Fibroblast of villous mesenchyme (primary cell): ENCODE measurements at regions not wholly inside any gene's neighbourhood (a gene's known extent, or its start where the extent isn't known, plus 50 kb on each side); places are given as distances from the start of the nearest gene placed in this dataset.

Experiments
- DNase-seq: peaks from one replicate; pipeline ENCODE4 v3.0.0-alpha.2; 2010; ENCODE audit warnings: low read depth
- H3K4me3 ChIP-seq: 2 replicates; pipeline ENCODE4 v1.5.1; 2011; ENCODE audit warnings: low read depth, mild to moderate bottlenecking, low read length
- TF ChIP-seq, protein P1 (sequence below): IDR thresholded peaks from 2 replicates; pipeline ENCODE4 v1.5.1; 2012; ENCODE audit warnings: low read depth, mild to moderate bottlenecking, low read length; ENCODE audit not compliant: insufficient read depth

DNA sequence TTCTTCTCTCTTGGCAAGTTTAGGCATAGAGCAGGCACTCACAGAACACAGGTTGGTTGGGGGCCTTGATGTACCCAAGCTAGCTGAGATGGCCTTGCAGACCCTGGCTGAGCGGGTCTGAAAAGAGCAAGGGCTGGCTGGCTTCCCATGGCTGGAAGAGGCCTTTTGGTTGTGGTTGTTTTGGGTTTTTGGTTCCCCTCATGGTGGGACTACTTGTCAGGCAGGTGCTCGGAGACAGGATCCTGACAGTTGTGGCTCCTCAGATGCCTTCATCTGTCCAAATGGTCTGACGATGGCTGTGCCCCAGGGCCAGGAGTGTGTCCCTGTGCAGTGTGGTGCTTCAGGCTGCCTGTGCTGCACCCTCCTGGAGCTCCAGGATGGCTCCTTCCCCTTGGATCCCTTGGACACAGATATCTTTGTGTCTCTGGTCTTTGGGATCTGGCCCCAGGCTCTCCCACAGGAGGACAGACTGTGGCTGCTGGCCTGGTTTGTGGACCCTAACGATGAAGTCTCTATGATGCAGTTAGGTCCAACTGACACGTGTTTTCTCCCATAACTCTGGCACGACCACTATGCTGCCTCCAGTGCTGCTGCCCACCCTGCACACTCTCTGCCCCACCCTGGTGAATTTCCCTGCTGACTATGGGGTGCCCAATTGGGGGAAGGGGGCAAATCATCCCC is 321.5 kb upstream of the ZNF32 start:
- no peak overlapping the region for H3K4me3 ChIP-seq
- TF ChIP-seq, protein P1, sequence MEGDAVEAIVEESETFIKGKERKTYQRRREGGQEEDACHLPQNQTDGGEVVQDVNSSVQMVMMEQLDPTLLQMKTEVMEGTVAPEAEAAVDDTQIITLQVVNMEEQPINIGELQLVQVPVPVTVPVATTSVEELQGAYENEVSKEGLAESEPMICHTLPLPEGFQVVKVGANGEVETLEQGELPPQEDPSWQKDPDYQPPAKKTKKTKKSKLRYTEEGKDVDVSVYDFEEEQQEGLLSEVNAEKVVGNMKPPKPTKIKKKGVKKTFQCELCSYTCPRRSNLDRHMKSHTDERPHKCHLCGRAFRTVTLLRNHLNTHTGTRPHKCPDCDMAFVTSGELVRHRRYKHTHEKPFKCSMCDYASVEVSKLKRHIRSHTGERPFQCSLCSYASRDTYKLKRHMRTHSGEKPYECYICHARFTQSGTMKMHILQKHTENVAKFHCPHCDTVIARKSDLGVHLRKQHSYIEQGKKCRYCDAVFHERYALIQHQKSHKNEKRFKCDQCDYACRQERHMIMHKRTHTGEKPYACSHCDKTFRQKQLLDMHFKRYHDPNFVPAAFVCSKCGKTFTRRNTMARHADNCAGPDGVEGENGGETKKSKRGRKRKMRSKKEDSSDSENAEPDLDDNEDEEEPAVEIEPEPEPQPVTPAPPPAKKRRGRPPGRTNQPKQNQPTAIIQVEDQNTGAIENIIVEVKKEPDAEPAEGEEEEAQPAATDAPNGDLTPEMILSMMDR: no peak
- no peak for DNase-seq

DNA sequence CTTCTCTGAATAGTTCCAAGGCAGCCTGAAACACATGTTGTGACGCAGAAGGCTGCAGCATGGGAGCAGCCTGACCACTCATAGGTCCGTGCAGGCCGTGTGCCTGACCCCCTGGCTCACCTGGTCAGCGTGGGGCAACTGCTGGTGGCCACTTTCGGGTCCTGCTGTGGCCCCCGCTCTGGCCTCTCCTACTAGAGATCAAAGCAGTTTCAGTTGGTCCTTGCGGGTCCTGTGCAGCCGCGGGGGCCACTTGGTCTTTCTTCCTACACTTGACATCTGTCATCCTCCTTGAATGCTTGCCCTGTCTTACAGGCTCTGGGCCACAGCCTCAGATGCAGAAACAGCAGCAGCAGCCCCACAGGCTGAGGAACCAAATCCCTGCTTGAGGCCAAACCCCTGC is 320.8 kb upstream of the ZNF32 start:
- TF ChIP-seq, protein P1: no peak
- DNase-seq: no peak

DNA sequence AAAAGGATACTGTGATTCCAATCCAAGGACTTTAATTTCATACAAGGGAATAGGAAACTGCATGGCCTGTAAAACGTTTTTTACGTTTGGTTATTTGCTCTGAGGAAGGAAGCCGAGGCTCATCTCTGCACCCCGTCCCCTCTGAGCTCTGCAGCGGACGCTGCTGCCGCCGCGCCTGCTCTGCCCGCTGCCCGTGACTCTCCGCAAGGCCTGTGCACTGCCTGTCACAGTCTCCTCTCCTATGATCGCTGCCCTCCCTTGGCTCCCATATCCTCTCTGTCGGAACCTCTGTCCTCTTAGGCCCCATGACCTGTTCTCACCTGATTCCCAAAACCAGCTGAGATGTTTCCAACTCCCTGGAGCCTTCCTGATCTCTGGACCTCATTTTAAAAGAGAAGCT is 320.3 kb upstream of the ZNF32 start:
- TF ChIP-seq, protein P1: no peak

More for the DNA sequence above, 320.8 kb upstream of the ZNF32 start:
- no peak overlapping the region for H3K4me3 ChIP-seq

DNA sequence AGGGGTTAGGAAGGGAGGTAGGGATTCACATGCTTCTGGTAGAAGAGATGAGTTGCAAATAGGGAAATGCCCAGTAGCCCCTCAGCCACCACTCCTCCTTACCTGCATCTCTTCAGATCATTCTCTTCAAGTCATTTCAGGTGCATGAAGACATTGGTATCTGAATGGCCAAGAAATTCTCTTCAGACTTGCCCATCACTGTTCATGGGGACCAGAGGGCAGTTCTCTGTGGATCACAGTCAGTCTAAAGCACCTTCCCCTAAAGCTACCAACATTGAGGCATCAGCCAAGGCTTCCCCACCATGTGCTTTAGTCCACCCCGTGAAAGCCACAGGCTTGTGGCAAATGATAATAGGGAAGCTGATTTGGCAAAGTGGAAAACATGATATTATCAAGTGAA is 319.4 kb upstream of the ZNF32 start:
- DNase-seq: no peak
- no peak overlapping the region for H3K4me3 ChIP-seq
- TF ChIP-seq, protein P1: no peak

More for the DNA sequence above, 320.3 kb upstream of the ZNF32 start:
- no peak for DNase-seq
- H3K4me3 ChIP-seq: no peak overlapping the region

DNA sequence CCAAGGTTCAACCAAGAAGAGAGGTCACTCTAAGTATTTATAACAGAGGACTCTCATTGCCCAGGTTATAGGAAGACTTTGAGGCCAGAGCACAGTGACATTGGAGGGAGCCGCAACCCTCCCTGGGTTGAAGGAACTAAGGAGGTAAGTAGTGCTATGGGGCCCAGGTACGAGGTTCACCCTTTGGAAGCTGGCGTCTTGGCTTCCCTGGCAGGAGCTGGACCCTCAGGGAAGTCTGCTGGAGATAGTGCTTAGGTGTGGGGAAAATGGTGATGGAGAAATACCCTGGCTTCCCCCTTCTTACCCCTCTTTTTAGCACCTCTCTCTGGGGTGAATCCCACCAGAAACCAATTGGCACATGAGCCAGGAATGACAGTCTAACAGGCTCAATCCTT is 317.9 kb upstream of the ZNF32 start:
- DNase-seq: no peak
- TF ChIP-seq, protein P1: no peak

DNA sequence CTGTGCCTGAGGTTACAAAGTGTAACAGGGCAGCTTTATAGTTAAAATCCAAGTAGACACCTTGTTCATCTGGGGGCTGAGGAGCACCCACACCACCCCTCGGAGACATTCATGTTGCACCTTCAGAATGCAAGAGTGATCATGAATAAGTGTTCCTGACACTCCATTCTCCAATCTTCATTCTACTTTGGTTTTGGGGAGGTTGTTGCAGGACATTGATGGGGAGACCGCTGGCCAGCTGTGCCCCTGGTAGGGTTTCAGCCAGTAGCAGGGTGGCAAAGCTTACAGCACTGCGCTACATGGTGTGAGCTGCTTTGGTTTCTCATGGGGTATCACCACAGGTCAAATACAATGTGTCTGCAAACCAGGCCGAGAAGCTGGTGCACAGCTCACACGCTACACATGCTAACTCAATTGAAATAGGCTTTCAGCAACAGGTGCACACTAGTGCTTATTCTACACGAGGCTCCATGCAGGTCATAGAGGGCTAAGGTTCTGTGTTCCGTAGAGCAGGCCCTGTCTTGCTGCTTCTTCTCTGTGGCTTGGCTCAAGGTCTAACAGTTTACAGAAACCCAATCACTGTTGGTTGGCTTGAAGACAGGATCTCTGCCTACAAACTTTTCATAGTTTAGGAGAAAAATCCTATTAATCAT is 317.4 kb upstream of the ZNF32 start:
- H3K4me3 ChIP-seq: no peak overlapping the region
- TF ChIP-seq, protein P1: no peak
- DNase-seq: no peak

More for the DNA sequence above, 317.9 kb upstream of the ZNF32 start:
- H3K4me3 ChIP-seq: no peak overlapping the region
